ENCODE measurements at regions not wholly inside any gene's neighbourhood (a gene's known extent, or its start where the extent isn't known, plus 50 kb on each side); places are given as distances from the start of the nearest gene placed in this dataset.

DNA sequence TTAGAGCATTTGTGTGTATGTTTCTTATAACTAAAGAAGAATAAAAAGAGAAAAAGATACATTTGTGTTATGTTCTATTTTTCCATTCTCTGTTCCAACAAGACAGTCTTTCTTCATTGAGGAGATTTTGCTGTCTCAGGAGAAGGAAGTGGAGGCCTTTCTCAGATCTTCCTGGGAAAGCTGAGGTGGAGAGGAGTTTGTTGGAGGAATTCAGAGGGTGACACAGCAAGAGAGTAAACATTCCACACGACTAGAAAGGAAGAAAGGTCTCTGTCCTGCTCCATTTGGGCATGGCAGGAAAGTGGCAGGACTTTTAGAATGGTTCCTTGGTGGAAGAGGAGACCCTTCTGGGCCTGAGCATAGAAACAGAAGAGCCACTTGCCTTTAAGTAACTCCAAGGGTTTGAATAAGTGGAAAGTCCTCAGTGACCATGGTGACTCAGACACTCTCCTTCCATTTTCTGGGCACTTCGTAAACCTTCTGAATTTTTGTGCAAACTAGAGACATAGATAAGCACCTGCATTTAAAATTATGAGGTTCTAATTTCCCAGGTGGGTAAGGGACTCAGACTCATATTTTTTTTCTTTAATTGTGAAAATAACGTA lies 52.3 kb upstream of the COL5A2 start:
- Histone ChIP-seq H2AFZ (ENCODE audit: low read length) (peak overlapping the region; percentile 62), H3K27ac (ENCODE audit: insufficient read depth, low read length) (no peak overlapping the region), H3K4me3 (replicated peaks in 1 of 4; ENCODE audit: control extremely low read depth in 1 of 4, insufficient read depth in 1 of 4, low read depth in 3 of 4, low read length in 4 of 4) (no peak overlapping the region), H4K20me1 (ENCODE audit: control insufficient read depth, extremely low read depth, insufficient read depth, low read length) (no peaks in the 10 kb centered on the region), H3K79me2 (ENCODE audit: control insufficient read depth, insufficient read depth, low read length) (no peaks in the 10 kb centered on the region), H3K9ac (ENCODE audit: insufficient read depth, low read length) (no peak overlapping the region), H3K4me1 (ENCODE audit: control insufficient read depth, extremely low read depth, insufficient read depth, low read length) (peaks cover 2% of the 10 kb centered on the region), H3K27me3 (ENCODE audit: control insufficient read depth, insufficient read depth, low read length) (no peaks in the 10 kb centered on the region), H3K4me2 (ENCODE audit: extremely low read depth, insufficient read depth, low read length) (no peak overlapping the region), H3K36me3 (ENCODE audit: control insufficient read depth, insufficient read depth, low read length) (no peaks in the 10 kb centered on the region), H3K9me3 (ENCODE audit: control insufficient read depth, insufficient read depth, low read depth, low read length) (no peaks in the 10 kb centered on the region)
- TF ChIP-seq, protein P1, sequence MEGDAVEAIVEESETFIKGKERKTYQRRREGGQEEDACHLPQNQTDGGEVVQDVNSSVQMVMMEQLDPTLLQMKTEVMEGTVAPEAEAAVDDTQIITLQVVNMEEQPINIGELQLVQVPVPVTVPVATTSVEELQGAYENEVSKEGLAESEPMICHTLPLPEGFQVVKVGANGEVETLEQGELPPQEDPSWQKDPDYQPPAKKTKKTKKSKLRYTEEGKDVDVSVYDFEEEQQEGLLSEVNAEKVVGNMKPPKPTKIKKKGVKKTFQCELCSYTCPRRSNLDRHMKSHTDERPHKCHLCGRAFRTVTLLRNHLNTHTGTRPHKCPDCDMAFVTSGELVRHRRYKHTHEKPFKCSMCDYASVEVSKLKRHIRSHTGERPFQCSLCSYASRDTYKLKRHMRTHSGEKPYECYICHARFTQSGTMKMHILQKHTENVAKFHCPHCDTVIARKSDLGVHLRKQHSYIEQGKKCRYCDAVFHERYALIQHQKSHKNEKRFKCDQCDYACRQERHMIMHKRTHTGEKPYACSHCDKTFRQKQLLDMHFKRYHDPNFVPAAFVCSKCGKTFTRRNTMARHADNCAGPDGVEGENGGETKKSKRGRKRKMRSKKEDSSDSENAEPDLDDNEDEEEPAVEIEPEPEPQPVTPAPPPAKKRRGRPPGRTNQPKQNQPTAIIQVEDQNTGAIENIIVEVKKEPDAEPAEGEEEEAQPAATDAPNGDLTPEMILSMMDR (conservative IDR thresholded peaks at IDR 0.05 in 1 of 2, IDR thresholded peaks at IDR 0.05 in 1 of 2; ENCODE audit: low read depth in 1 of 2, low read length in 2 of 2): no peak
- TF ChIP-seq EZH2 (IDR thresholded peaks at IDR 0.05; ENCODE audit: low read length, missing control alignments): no peak
- no peak for DNase-seq (ENCODE audit: low read depth in 2 of 2)

DNA sequence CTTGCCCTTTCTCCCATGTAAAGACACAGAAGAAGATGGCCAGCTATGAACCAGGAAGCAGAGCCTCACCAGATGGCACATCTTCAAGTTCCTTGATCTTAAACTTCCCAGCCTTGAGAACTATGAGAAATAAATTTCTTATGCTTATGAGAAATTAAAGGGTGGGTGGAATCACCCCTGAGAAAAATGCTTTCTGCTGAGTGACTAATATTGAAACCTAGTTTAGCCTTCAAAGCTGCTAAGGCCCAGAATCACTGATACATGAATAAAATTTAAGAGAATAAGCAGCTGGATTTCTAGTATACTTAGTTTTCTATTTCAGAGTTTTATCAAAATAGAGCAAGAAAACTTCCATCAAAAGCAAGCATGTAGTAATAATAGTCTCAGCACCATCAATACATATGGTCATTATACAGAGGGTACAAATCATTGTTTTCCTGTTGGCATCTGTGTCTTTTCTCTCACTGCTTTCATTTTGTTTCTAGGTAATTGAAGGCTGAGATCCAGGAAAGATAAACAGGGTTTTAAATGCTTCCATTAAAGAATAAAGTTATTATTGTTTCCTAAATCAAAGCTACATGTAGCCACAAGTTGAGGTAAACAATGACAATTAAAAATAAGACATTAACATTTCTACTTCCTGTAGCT lies 53.3 kb upstream of the COL5A2 start:
- H3K4me2 ChIP-seq (ENCODE audit: extremely low read depth, insufficient read depth, low read length): no peak overlapping the region
- H3K9me3 ChIP-seq (ENCODE audit: control insufficient read depth, insufficient read depth, low read depth, low read length): no peaks in the 10 kb centered on the region
- H3K27ac ChIP-seq (ENCODE audit: insufficient read depth, low read length): no peak overlapping the region
- DNase-seq (ENCODE audit: low read depth in 2 of 2): no peak
- no peaks in the 10 kb centered on the region for H4K20me1 ChIP-seq (ENCODE audit: control insufficient read depth, extremely low read depth, insufficient read depth, low read length)
- H3K4me1 ChIP-seq (ENCODE audit: control insufficient read depth, extremely low read depth, insufficient read depth, low read length): peaks cover 2% of the 10 kb centered on the region
- H3K36me3 ChIP-seq (ENCODE audit: control insufficient read depth, insufficient read depth, low read length): no peaks in the 10 kb centered on the region
- no peak overlapping the region for H3K9ac ChIP-seq (ENCODE audit: insufficient read depth, low read length)
- no peaks in the 10 kb centered on the region for H3K27me3 ChIP-seq (ENCODE audit: control insufficient read depth, insufficient read depth, low read length)
- no peak overlapping the region for H2AFZ ChIP-seq (ENCODE audit: low read length)
- H3K4me3 ChIP-seq (replicated peaks in 1 of 4; ENCODE audit: control extremely low read depth in 1 of 4, insufficient read depth in 1 of 4, low read depth in 3 of 4, low read length in 4 of 4): no peak overlapping the region
- H3K79me2 ChIP-seq (ENCODE audit: control insufficient read depth, insufficient read depth, low read length): no peaks in the 10 kb centered on the region
- TF ChIP-seq EZH2 (IDR thresholded peaks at IDR 0.05; ENCODE audit: low read length, missing control alignments): no peak

DNA sequence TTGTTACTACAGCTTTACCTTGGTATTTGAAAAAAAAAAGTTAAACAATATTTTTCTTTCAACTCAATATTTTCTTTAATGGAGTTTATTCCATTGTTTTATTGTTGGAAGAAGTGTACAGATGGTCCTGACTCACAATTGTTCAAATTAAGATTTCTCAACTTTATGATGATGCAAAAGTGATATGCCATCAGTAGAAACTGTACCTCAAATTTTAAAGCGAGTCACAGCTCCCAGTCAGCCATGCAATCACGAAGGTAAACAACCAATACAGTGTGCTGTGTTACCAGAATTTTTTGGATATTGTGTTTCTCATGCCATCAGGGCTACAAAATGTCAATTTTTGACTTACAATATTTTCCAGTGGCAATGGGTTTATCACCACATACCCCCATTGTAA lies 54.0 kb upstream of the COL5A2 start:
- H3K36me3 ChIP-seq (ENCODE audit: control insufficient read depth, insufficient read depth, low read length): no peaks in the 10 kb centered on the region
- H2AFZ ChIP-seq (ENCODE audit: low read length): no peak overlapping the region
- H3K27me3 ChIP-seq (ENCODE audit: control insufficient read depth, insufficient read depth, low read length): no peaks in the 10 kb centered on the region
- H3K4me2 ChIP-seq (ENCODE audit: extremely low read depth, insufficient read depth, low read length): no peak overlapping the region
- H3K9ac ChIP-seq (ENCODE audit: insufficient read depth, low read length): no peak overlapping the region
- no peak overlapping the region for H3K4me3 ChIP-seq (replicated peaks in 1 of 4; ENCODE audit: control extremely low read depth in 1 of 4, insufficient read depth in 1 of 4, low read depth in 3 of 4, low read length in 4 of 4)
- no peaks in the 10 kb centered on the region for H4K20me1 ChIP-seq (ENCODE audit: control insufficient read depth, extremely low read depth, insufficient read depth, low read length)
- TF ChIP-seq, protein P1 (conservative IDR thresholded peaks at IDR 0.05 in 1 of 2, IDR thresholded peaks at IDR 0.05 in 1 of 2; ENCODE audit: low read depth in 1 of 2, low read length in 2 of 2): no peak
- TF ChIP-seq EZH2 (IDR thresholded peaks at IDR 0.05; ENCODE audit: low read length, missing control alignments): no peak
- H3K9me3 ChIP-seq (ENCODE audit: control insufficient read depth, insufficient read depth, low read depth, low read length): no peaks in the 10 kb centered on the region
- no peak overlapping the region for H3K27ac ChIP-seq (ENCODE audit: insufficient read depth, low read length)
- H3K79me2 ChIP-seq (ENCODE audit: control insufficient read depth, insufficient read depth, low read length): no peaks in the 10 kb centered on the region
- H3K4me1 ChIP-seq (ENCODE audit: control insufficient read depth, extremely low read depth, insufficient read depth, low read length): peaks cover 2% of the 10 kb centered on the region
- peak in 1 of 2 donors; percentile 44 for DNase-seq (ENCODE audit: low read depth in 2 of 2)

Measured in fibroblast of lung (primary cell).